C1 segment of cervical spinal cord (tissue), 14 donors: ENCODE measurements at regions not wholly inside any gene's neighbourhood (a gene's known extent, or its start where the extent isn't known, plus 50 kb on each side); places are given as distances from the start of the nearest gene placed in this dataset.
"Not testable (repeated sequence)": the region's sequence is repeated elsewhere in the genome, so short reads cannot be mapped to it uniquely, and the experiment has no call there.

Experiments
- DNase-seq, 14 donors: peaks; one replicate each; lab custom pipeline; 2025; lab: John Stamatoyannopoulos, UW

DNA sequence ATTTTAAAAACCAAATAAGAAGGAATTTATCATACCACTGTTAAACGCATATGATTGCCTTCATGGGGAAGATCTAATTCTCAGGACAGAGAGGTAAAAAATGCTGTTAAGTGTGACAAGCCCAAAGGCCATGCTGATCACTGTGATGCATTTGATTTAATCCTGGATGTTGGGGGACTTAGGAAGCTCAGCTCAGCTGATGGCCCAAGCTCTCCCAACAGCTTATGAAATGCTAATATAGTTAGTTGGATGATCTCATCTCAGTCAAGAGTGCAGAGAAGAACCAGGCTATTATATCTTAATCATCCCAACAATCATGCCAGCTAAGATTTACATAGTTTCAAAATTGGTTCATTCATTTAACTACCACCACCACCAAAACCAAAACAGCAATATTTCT, 340.0 kb downstream of the IL20RB start:
- no peak for DNase-seq

DNA sequence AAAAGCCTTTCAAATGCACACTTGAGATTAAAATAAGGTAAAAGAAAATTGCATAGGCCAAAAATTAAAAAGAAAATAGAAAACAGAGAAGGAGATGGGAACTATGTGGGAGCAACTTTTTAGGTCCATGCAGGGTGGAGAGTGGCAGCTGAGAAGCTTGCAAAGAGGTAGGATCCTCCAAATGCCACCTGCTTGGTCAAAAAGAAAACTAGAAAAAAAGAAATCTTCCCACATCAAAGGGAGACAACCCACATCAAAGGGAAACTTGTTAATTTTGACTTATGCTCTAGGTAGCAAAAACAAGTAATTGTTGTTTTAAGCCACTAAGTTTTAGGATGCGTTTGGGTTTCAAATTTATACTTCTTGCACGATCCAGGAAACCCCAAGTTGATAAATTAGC, 342.9 kb downstream of the IL20RB start:
- no peak for DNase-seq

DNA sequence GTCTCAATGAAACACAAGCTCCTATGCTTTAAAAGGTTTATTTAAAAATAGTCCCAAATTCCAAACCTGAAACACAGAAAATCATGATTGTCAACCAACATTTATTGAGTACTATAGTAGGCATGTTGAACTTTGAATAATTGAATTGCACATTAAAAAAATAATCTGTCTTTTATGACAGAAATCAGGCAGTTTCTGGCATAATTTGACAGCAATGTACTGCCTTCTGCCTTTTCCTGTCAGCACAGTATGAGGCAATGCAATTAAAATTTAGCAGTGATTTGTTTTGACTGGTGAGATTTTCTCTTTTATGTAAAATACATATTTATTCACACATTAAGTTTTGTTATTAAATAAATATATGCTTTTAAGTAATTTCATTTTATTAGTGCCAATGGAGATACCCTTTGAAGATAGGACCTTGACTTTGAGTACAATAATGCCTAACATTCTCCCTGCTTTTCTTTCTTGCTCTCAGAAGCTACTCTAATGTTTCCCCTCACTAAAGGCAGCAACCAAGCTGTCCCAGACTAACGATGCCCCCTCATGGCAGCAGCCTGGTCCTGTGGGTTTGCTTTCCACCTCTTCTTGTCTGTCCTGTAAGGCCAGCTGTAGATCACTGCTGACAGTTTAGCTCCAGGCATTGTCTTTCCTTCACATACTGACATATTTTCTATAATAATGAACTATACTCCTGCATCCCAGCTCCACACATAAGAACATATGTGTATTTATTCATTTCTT, 346.7 kb downstream of the IL20RB start:
- no peak for DNase-seq

DNA sequence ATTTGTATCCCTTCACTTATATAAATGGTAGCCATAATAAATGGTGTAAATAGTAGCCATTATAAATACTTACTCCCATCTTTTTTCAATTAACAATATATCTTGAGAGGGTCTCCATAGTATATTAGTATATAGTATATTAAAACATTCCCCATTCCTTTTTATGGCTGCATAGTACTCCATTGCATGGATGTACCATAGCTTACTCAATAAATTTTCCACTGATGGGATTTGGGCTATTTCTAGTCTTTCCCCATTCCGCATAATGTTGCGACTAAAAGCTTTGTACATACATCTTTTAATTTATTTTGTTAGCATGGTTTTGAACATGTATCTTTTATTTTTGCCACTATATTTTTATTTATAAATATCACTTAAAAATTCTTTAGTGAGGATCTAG, 366.3 kb downstream of the IL20RB start:
- no peak for DNase-seq

DNA sequence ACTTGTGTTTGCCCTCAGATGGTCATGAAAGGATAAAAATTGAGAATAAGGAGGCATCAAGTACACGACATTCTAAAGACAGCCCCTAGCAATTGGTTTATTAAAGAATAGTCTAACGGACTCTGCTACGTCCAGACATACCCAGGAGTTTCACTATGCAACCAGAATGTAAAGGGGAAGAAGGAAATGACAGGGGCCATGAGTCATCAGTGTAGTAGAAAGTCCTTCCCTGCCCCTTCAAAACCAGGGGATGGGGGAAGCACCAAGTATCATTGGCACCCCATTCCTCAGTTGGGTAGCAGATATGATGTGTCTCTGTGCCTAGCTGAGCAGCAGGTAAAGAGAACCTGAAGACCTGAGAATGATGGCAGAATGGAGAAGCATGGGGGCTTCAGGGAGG, 367.4 kb downstream of the IL20RB start:
- no peak for DNase-seq

DNA sequence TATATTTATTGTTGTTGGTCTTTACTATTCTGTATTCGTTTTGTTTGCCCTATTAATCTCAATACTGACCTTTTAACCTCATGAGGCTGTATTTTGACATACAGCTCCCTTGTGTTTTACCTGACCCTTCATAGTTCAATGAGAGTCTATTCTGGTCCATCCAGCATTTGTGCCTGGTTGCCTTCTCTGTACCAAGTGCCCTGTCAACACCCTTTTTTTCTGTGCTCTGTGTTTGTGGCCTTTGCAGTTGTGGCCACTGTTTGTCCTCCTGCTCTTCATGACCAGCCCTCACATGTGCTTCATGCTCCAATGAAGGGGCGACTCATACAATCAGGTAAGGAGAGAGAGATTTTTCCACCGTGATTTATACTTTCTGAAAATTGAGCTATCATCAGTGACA, 368.2 kb downstream of the IL20RB start:
- no peak for DNase-seq

DNA sequence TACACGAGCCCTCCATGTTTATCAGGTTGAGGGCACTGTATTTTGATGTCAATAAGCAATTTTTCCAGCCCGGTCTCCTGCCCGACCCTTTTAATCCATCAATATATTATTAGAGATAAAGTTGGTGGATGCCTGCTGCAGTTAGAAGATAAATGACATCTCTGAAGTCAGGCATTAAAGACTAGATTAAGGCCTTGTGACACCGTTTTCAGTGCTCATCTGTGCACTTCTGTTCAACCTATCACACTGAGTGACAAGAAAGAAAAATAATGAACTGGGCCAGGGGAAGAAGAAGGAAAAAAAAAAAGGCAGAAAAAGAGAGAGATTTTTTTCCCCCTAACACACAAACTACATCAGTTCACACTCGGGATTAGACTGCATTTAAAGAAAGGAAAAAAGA, 371.8 kb downstream of the IL20RB start:
- DNase-seq: no peak

DNA sequence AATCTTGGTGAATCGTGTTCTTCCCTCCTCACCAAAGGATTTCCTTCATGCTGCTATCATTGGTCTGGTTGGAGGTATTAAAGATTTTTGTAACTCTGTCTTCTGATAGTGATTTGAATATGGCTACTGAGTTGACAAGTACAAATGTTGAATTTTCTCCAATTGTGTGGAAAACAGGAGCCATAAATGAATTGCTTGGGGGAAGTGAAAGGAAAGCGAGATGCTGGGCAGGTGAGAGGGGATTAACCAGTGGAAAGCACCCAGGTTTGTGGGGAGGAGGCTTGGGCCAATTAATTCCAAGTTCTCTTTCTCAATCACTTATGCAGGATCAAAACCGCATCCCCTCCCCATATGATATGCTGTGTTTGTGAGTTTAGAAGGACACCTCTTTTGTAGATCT, 372.5 kb downstream of the IL20RB start:
- DNase-seq: no peak

DNA sequence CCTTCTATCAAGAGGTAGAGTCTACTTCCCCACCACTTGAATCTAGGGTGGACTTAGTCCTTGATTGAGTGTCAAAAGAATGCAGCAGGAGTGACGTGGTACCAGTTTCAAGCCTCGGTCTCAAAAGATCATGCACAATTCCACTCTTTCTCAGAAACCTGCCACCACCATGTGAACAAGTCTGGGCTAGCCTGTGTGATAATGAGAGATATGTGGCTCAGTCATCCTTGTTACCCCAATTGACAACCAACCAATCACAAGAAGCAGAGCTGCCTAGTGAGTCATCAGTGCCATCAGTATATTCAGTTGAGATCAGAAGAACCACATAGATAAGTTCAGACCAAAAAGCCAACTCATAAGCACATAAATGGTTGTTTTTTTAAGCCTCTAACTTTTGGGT, 374.5 kb downstream of the IL20RB start:
- DNase-seq: no peak

DNA sequence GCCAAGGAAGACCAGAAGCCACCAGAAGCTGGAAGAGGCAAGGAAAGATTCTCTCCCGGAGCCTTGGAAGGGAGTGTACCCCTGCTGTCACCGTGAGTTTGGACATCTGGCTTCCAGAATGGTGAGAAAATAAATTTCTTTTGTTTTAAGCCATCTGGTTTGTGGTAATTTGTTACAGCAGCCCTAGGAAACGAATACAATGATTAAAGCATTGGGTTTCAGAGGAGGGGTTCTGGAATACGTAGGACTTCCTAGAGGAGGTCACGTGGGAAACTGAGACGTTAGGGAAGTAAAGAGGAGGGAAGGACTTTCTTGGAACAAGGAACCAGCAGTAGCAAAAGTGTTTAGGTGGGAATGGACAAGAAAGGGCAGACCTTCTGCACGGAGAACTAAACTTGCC, 377.7 kb downstream of the IL20RB start:
- DNase-seq: no peak

DNA sequence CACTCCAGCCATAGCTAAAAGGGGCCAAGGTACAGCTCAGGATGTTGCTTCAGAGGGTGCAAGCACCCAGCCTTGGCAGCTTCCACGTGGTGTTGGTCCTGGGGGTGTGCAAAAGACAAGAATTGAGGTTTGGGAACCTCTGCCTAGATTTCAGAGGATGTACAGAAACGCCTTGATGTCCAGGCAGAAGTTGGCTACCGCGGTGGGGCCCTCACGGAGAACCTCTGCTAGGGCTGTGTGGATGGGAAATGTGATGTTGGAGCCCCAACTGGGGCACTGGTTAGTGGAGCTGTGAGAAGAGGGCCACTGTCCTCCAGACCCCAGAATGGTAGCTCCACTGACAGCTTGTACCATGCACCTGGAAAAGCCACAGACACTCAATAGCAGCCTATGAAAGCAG, 380.6 kb downstream of the IL20RB start:
- DNase-seq: not testable (repeated sequence)

DNA sequence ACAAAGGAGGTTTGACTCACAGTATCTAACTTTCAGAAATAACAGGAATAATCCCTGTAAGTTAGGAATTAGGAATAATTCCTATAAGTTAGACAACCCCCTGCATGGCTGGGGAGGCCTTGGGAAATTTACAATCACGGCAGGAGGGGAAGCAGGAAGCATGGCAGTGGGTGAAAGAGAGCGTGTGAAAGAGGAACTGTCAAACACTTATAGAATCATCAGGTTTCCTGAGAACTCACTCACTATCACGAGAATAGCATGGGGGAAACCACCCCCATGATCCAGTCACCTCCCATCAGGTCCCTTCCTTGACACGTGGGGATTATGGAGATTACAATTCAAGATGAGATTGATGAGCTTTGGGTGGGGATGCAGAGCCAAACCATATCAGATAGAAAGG, 385.5 kb downstream of the IL20RB start:
- no peak for DNase-seq

DNA sequence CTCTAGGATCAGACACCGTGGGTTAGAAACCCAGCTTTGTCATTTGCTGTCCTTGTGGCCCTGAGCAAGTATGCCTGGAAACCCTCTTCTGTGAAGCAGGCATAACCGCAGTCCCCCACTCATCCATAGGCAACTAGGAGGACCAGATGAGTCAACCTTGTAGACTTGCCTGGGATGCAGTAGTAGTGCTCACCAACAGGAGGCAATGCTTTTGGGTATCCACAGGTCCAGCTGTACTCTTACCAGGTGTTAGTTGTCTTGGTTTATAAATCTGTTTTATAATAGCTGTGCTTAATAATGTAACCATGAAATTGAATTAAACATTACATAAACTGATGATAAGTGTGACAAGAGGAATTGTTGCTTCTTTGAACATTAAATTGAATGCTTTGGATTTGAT, 389.3 kb downstream of the IL20RB start:
- no peak for DNase-seq

DNA sequence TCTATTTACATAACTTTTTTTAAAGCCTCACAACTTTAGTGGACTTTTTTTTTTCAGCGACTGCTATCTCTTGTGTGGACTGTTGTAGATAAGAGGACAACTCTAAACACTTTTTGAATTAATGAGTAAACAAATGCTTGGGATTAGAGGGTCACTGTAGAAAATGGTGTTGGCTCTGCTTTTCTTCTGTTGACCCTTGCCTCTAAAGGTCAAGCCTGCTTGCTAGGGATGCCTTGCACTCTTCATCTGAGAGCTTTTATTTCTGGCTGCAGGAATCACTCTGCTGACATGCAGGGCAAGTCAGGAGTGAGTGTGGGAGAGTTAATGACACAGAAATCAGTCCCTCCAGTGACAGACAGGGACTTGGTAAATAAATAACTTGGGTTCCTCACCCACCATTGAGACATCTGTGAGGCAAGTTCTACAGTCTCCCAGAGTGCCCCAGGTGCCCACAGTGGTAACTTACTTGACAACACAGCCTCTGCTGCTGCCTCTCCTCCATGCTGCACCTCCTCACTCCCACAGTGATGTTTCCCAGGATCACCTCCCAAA, 390.1 kb downstream of the IL20RB start:
- no peak for DNase-seq

DNA sequence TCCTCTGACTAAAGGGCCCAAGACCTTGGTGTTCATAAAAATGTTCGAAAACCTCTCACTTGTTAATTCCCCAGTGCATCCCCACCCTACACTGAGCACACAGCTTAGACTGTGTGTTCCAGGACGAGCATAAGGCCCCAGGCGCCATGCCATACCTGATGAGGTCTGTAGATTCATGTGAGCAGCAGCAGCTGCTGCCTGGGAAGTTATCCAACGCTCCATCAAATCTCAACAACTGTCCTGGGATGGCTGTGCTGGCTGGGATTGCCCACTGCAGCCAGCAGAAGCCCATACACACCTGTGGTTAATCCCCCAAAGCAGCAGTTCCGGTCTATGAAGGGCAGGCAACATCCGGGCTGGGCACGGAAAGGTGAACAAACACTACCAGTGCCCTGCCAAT, 391.2 kb downstream of the IL20RB start:
- DNase-seq: no peak

DNA sequence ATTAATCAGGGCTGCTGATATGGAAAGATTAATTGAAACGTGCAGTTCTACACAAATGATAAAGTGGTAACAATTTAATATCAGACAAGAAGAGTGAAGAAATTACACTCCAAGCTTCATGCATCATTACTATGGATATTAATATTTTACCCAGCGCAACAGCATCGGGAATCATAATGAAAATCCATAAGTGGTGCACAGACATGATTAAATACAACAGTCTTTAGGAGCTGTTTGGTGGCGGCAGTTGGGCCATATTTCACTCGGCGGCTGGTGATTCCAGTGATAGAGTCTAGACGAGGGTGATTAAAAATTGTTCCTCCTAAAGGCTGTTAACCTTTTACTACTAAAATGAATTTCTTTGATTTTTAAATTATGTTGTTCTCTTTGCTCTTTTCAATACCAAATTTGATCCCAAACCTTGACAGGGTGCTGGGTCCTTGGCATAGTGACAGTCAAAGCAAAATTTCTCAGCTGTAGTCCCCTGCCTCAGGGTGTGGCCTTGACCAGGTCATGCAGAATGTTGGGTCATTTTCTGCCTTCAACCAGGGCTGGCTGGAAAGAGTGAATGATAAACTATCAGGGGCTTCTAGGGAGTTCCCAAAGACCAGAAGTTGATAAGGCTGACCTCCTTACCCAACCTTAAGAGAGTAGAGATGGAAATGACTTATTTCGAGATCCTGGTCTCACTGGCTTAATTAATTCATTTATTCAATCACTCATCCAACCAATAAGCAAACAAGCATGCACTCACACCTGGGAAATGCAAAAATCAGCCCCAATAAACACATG, 392.0 kb downstream of the IL20RB start:
- no peak for DNase-seq

DNA sequence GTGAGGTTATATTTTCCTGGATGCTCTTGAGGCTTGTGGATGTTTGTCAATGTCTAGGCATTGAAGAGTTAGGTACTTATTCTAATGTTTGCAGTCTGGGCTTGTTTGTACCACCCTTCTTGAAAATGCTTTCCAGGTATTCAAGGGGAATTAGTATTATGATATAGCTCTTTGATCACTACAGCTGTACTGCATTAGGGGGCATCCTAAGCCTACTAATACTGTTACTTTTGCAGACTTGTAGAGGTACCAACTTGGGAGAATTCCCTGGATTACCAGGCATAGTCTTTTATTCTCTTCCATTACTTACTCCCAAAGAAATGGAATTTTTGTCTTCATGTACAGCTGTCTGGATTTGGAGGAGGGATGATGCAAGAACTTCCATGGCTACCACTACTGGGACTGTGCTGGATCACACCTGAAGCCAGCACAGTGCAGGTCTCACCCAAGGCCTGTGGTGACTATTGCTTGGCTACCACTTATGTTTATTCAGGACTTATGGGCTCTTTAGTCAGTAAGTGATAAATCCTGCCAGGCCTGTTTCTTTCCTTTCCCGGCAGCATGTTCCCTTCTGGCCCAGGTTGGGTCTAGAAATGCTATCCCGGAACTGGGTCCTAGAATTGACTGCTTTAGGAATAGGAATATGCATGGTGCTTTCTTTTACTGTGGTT, 402.9 kb downstream of the IL20RB start:
- DNase-seq: no peak

DNA sequence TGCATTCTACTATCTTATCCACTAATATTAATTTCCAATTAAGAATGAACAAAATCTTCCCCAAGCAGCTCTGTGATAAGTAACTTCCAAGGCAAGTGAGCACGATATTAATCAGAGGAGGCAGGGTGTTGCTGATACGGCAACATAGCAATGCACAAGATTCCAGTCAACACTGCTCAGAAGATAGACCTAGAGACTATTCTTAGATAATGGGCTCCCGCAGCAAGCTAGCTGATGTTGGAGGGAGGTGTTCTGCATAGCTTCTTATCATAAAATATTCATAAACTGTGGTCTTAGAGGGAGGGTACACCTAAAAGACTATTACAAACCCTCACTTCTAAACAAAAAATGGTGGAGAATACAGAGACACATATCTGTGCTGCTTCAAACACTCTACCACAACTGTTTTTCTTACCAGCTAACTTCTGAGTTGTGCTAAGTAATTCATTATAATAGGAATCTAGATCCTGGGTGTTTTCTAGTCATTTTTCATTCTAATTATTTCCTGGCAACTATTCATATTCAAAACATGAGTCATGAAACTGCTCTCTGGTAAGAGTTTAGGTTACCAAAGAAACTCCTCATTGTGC, 382.0 kb upstream of the SOX14 start:
- DNase-seq: no peak

DNA sequence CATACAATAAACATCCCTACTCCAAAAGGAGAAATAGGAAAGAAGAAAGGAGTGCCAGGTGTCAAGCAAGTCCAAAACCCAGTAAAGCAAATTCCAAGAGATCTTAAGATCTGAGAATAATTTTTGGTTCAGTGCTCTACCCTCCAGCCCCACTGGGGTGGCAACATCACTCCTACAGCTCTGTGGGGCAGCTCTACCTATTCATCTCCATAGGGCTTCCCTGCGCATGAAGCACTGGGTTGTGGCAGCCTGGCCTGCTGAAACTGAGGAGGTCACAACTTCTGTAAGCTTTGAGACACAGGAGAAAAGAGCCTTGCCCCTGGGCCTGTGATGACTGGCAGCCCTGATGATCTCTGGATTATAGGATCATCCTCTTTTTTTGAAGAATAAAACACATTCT, 378.2 kb upstream of the SOX14 start:
- no peak for DNase-seq

DNA sequence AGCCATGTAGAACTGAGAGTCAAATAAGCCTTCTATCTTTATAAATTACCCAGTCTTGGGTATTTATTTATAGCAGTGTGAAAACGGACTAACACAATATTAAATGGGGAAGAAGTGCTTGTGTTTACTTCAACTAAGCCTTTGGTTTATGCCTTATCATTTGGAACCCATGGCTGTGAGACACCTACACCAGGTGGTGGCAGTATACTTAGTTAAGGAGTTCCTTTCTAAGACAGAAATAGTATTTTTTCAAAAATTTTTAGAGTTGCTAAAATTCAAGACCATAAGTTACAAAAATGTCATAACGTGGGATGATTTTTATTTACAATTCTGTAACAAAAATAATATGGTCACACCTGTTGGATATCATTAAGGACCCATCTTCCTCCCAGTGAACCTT, 354.5 kb upstream of the SOX14 start:
- no peak for DNase-seq

DNA sequence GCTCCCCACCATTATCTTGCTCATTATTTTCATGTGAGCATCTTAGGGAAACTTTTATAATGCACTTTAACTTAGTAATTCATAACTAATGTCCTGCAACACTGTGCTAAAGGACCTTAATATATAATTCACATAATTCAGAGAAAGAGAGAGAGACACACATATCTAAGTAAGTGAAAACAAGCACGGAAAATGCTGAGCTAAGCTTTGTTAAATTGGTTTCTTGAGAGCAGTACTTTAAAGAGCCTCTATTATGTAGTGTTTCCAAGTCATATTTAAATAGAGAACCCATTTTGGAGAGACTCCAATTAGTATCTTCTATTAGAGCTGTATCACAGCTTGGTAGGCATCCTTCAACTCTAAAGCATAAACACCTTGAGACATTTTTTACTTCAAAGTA, 354.1 kb upstream of the SOX14 start:
- DNase-seq: no peak
